Limb (tissue), 2 donors: ENCODE measurements at regions not wholly inside any gene's neighbourhood (a gene's known extent, or its start where the extent isn't known, plus 50 kb on each side); places are given as distances from the start of the nearest gene placed in this dataset.
"Not testable (repeated sequence)": the region's sequence is repeated elsewhere in the genome, so short reads cannot be mapped to it uniquely, and the experiment has no call there.

ENCODE experiments used
- DNase-seq, 2 donors: peaks; one replicate each; pipeline ENCODE4 v3.0.0-alpha.2; 2016; ENCODE audit errors: extremely low spot score in 2 of 2

DNA sequence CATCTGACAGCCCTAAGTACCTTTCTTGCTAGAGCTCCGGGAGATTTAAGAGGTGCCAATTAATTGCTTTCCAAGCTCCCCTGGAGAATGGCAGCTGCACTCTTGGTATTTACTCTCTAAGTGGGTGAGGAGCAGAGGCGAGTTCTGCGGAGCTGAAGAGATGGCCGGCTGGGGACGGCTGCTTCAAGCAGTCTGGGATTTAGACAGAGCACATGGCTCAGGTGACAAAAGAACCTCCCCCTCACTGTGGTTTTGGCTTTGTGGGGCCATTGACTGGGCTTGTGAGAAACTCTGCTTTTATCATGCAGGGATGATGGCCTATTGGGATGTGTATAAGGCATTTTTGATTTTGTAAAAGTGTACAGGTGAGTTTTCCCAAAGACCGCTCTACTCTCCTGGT, 239.3 kb upstream of the EEF2KMT start:
- DNase-seq, result no peak

DNA sequence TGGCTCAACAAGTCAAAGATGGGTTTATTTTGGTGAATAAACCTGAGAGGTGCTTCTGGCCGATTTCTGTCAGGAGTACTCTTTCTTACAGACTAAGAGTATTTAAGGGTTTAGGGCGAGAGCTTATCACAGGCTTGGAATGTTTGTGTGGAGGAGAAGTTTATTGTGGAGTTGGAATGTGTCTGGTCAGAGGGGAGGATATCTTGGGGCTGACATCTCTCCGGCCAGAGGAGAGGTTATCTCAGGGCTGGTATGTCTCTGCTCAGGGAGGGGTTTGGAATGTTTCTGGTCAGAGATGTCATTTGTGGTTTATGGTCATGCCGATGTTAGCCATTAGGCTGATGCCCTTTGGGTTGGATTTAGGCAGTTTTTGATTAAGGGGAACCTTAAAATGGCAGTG, 236.4 kb upstream of the EEF2KMT start:
- DNase-seq, result no peak

DNA sequence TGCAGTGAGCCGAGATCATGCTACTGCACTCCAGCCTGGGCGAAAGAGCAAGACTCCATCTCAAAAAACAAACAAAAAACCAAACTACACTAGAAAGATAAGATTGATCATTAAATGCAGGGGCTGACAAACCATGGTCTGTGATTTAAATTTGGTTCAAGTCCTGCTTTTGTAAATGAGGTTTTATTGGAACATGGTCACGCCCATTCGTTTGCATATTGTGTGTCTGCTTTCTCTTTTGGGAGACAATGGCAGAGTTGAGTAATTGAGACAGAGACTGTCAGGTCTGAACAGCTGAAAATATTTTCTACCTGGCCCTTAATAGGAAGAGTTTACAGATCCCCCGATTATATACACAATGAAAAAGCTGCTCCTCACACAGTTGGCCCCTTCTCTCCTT, 235.5 kb upstream of the EEF2KMT start:
- DNase-seq, result no peak

DNA sequence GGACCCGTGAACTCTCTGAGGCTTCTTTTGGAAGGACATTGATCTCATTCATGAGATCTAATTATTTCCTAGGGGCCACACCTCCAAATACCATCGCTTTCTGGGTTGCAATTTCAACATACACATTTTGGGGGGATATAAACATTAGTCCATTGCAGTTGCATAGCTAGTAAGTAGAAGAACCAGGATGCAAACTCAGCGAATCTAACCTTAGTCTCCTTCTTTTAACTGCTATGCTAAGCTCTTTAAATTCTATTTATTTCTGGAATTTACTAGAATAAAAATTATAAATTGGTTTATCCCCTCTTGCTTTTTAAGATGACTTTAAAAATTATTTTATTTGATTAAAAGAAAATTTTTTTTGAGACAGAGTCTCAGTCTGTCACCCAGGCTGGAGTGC, 232.5 kb upstream of the EEF2KMT start:
- no peak for DNase-seq

DNA sequence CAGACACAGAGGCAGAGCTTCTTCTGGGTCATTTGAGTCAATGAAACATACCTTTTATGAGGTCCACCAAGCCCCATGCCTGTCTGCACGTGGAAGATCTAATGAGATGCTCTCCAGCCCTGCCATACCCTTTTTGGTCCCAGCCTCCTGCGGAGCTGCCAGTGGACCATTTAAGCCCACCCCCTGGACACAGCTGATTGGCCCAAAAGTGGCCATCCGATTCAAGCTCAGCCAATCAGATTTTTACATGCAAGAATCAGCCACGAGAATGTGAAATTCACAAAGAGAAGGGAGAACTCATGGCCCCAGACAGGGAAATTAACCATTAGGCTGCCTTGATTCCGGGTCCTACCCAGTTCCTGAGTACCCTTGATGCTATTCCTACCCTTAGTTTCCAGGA, 231.0 kb upstream of the EEF2KMT start:
- DNase-seq, result no peak

DNA sequence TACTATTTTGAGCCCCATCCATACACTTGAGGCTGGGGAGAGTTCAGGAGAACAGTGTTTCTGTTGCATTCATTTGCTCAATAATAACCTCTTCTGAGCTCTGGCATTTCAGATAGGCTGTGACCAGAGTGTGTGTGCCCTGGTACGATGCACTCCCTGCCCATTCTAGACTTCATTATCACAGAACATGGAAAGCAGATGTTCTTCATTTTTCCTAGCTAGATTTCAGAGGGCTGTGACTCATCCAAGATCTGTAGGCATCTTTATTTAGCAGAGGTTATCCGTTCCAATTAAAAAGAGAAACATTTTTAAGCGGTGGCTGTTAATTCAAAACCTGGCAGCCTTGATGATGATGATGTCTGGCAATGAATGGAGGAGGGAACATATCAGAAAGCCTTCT, 228.8 kb upstream of the EEF2KMT start:
- no peak for DNase-seq

DNA sequence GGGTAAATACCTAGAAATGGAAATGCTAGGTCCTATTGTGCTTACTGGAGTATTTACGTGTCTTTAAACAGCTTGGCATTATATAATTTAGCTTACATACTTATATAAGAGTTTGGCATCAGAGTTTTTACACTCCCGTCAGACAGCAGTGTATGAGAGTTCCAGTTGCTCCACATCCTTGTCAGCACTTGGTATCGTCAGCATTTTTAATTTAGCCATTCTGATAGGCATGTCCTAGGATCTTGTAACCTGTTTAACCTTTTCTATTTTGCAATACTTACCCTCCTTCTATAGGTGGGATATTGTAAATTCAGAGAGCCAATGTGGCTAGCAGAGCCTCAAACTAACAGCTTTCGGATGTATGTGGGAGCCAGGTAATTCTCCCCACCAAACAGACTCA, 228.3 kb upstream of the EEF2KMT start:
- DNase-seq, result no peak

DNA sequence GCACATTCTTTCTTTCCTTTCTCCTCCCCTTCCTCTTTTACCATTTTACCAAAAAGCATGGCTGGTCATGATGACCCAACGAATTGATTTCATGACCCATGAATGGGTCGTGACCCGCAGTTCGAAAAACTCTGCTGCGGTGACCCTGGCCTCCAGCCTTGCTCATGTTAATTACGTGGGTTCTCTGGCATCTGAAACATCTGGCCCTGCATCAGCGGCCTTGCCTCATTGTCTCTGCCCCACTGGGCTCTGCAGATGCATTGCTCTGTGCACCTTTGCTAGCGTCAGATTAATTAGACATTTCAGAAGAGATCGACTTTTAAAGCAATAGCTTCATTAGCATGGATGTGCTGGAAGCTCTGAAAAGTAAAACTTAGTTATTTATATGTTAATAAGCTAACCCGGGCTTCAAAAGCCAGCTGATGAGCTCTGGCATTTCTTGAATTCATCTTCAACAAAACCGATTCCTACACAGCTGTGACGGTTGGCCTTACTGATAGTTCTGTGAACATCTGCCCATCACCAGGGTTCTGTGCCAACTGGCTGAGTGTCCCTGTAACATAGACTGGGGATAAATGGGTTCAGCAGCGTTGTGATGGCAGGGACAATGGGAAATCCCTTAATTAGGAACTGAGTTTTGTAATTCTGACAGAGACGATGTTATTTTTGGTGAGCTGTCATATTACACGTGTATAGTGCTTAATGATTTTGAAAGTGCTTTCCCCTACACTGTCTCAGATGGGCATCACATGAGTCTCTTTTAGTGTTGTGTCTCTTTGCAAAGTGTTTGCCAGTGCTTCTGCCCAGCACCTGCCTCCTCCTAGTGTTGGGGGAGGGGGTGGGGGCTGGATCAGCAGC, 225.9 kb upstream of the EEF2KMT start:
- DNase-seq, result no peak

DNA sequence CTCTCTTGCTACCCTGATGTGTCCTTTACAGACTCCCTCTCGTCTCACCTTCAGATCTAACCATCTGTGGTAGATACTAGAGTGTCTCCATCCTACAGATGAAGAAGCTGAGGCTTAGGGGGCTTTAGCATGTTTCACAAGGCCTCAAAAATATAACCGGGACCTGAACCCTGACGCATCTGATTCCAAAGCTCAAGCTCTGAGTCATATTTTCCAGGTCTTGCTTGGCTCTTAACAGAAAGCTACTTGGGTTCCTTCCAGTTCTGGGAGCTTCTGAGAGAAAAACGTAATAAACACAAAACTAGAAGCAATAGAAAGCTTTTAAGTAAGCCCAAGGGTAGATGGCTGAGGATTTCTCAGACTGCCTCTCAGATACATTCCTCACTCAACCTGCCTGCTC, 224.3 kb upstream of the EEF2KMT start:
- DNase-seq, result peak in 1 of 2 donors; percentile 2

DNA sequence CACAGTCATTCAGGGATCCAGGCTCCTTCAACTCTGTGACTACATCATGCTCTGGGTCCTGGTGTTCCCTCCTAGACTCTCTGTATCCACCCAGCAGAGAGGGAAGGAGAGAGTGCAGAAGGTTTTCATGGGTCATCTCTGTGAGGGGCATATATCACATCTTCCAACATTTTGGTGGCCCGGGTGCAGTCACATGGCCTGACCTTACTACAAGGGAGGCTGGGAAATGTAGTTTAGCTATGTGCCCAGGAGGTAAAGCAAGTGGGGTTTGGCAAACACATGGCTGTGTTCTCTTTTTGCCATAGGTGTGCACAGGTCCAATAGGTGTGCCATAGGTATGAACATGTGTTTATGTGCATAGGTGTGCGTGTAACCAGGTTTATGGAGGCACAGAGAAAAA, 222.2 kb upstream of the EEF2KMT start:
- no peak for DNase-seq

DNA sequence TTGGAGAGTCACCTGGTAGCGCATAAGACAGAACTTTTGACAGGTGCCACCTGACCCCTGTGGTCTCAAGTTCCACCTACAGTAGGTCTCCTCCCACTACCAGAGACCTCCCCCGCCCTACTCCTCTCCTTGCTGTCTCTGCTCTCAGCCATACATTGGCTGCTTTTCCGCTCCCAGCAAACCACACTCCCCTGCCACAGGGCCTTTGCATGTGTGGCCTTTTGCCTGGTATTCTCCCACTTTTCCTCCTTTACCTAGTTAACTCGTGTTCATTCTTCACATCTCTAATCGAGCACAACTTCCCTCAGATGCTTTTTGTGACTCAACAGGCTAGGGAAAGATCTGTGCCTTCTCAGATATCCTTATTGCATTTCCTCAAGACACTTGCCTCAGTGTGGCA, 218.3 kb upstream of the EEF2KMT start:
- no peak for DNase-seq

DNA sequence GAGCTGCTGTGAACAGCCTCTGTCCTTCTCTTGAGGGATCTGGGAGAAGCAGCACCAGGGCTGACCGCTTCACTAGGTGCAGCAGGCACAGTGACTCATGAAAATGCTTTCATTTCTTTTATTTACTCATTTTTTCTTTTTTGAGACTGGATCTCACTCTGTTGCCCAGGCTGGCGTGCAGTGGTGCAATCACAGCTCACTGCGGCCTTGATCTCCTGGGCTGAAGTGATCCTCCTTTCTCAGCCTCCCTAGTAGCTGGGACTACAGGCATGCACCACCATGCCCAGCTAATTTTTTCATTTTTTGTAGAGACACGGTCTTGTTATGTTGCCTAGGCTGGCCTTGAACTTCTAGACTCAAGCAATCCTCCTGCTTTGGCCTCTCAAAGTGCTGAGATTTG, 216.8 kb upstream of the EEF2KMT start:
- DNase-seq, result no peak

DNA sequence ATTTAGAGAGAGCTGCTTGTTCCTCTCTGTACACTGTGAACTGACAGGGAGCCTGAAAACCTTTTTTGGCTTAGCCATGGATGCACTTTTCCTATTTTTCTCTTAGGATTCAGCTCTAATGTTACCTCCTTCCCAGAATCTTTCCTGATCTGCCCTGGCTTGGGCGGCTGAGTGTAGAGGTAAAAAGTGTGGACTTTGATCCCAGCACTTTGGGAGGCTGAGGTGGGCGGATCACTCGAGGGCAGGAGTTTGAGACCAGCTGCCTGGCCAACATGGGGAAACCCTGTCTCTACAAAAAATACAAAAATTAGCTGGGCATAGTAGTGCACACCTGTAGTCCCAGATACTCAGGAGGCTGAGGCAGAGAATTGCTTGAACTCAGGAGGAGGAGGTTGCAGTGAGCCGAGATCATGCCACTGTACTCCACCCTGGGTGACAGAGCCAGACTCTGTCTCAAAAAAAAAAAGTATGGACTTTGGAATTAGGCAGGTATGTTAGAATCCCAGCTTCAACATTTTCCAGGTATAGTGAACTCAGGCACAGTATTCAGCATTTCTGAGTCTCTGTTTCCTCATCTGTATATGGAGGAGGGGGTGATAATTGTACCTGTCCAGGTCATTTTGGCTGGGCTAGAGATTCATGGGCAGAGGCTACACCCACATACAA, 212.5 kb upstream of the EEF2KMT start:
- no peak for DNase-seq

DNA sequence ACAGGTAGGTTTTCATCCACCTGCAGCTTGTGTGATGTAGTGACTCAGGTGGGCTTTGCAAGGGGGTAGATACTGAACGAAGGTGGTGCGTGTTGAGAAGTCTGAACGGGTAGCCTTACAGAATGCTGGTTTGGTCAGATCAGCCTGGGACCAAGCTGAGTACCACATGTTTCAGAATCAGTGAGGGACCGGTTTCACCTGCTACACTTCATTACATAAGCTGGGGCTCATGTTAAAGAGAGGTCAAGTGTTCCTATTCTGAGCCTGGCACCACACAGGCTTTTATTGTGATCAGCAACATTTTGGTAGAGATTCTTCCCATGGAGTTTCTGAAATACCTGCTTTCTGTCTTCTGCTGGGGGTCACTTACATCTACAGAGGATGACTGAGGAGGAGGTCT, 207.4 kb upstream of the EEF2KMT start:
- no peak for DNase-seq

DNA sequence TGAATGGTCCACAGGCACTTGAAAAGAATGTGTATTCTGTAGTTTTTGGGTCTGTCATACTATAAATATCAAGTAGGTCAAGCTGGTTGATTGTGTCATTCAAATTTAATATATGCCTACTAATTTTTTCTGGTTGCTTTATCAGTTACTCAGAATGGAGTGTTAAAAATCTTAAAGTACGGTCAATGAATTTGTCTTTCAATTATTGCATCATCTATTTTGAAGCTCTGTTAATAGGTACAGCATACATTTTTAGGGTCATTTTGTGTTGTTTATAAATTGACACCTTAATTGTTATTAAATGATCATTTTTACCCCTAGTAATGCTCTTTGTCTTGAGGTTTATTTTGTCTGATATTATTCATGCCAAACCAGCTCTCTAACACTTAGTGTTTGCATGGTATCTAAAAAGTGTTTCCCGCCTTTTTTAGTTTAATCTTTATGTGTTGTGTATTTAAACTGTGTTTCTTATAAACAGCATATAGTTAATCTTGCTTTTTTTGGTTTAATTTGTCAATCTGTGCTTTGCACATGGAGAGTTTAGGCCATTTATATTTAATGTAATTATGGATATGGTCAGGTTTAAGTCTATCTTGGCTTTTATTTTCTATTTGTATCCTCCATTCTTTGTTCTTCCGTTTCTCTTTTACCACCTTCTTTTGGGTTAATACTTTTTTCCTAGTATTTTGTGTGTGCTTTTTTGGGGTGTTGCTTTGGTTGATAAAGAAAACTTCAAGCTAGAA, 204.9 kb upstream of the EEF2KMT start:
- no peak for DNase-seq

DNA sequence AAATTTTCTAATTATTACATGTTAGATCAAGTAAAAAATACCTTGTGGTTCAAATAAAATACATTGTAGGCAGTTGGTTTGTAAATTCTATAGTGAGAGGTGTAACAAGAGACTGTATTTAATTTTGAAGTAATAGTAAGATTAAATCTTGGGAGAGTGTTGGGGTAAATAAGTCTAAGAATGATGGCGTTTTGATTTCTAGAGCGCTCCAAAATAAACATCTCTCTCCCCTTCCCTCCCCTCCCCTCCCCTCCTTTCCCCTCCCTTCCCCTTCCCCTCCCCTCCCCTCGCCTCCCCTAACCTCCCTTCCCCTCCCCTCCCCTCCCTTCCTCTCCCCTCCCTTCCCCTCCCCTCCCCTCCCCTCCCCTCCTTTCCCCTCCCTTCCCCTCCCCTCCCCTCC, 200.6 kb upstream of the EEF2KMT start:
- DNase-seq, result no peak

DNA sequence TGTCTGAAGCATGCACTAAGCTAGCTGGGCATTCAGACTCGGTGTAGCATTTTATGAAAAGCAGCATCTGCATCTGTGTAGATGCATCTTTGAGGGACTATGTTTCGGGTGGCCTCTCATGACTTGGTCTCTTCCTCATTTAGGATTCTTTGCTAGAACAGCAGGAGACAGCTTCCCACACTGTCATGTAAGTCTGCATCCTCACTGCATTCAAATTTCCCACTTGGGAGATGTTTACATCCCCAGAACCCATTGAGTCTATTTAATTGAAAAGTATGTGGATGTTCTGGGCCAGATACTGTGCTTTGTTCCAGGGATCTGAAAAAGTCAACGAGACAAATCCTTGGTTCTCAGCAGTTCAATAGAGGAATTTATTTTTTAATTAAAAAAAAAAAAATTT, 198.6 kb upstream of the EEF2KMT start:
- DNase-seq, result no peak

DNA sequence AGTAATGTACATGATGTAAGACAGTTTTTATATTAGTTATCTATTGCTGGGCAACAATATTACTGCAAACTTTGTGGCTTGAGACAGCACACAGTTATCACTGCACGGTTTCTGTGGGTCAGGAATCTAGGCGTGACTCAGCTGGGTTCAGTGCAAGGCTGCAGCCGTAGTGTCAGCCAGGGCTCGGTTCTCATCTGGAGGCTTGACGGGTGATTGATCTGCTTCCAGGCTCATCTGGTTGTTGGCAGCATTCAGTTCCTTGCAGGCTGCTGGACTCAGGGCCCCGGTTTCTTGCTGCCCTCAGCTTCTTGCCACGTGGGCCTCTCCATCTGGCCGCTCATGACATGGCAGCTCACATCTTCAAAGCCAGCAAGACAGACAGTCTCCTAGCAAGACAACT, 197.7 kb upstream of the EEF2KMT start:
- not testable (repeated sequence) for DNase-seq

DNA sequence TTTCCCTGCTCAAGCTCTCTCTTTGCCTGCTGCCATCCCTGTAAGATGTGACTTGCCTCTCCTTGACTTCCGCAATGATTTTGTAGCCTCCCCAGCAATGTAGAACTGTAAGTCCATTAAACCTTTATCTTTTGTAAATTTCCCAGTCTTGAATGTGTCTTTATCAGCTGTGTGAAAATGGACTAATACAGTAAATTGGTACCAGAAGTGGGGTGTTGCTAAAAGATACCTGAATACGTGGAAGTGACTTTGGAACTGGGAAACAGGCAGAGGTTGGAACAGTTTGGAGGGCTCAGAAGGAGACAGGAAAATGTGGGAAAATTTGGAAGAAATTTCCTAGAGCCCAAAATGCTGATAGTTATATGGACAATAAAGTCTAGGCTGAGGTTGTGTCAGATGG, 184.6 kb upstream of the EEF2KMT start:
- DNase-seq, result not testable (repeated sequence)

DNA sequence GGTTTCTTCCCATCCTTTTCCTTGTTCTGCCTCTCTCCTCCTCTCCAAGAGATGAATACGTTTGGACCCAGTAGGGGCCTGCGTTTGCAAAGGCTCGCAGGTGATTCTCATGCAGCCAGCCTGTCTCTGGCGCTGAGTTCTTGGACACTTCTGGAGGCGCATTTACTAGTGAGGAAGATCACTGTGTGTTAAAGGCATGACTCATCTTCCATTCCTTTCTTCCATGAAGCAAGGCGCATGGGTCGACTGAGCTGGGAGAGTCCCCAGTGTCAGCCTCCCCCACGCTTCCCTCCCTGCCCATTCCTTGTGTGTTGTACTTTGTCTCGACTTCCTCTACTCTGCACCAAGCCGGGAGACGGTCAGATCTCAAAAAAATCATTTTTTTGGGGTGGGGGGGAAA, 159.9 kb upstream of the EEF2KMT start:
- no peak for DNase-seq

DNA sequence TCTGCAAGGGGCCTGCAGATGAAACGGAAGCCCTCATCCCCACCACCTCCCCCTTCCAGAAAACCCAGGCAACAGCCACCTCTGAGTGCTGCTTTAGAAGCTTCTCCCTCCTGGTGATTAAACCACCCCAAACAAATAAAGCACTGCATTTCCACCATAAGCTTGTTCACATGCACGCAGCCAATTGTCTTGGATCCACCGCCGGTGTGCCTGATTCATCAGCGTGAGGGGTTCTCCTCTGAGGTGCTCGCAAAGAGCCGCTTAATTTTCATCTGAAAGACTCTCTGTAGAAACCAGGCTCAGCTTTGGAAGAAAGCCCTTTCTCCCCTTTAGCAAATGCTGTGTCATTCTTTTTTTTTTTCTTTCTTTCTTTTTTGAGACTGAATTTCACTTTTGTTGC, 155.2 kb upstream of the EEF2KMT start:
- DNase-seq, result no peak

DNA sequence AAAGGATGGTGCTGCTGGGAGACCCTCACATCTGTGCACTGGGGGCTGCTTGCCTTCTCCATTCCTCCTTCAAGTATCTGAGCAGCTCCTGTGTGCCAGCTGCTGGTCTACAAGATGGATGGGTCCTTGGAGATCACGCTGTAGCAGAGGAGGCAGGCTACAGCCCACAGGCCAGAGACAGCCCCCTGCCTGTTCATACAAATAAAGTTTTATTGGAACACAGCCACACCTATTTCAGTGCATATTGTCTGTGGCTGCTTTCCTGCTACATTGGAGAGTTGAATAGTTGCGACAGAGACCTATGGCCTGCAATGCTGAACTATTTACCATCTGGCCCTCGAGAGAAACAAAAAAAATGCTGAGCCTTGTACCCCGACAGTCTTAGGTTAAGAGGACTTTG, 149.8 kb upstream of the EEF2KMT start:
- DNase-seq, result not testable (repeated sequence)

DNA sequence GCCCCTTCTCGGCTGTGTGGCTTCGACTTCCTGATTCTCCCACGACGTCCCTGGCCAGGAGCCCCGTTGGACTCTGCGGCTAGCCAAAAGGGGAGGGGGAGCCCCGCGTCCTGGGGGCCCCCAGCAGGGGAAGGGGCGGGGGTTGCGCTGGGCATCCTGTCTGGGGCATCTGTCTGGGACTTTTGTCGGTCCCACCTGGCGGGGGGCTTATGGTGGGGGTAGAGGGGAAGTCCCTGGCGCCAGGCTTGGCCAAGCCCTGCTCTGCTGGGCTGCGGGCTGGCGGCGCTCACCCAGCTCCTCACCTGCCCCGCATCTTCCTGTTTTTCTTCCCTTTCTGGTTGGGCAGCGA, 142.7 kb upstream of the EEF2KMT start:
- DNase-seq, result not testable (repeated sequence)
